ENCODE measurements at regions not wholly inside any gene's neighbourhood (a gene's known extent, or its start where the extent isn't known, plus 50 kb on each side); places are given as distances from the start of the nearest gene placed in this dataset.

DNA sequence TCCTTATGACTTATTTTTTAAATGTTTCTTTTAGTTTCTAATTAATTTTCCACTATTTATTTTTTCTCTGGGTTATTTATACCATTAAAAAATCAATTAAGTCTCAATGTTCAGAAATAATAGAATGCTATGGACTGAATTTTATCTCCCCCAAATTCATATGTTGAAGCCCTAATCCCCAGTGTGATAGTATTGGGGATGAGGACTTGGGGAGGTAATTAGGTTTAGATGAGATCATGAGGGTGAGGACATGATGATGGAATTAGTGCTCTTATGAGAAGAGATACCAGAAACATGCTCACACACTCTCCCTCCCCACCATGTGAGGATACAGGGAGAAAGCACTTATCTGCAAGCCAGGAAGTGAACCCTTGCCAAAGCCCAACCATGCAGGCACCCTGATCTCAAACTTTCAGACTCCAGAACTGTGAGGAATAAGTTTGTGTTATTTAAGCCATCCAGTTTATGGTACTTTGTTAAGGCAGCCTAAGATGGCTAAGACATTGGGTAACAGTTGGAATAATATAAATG lies 202.6 kb downstream of the MDFIC start:
- no peak overlapping the region for H3K4ac ChIP-seq (ENCODE audit: low read depth, low read length)
- H3K27ac ChIP-seq (ENCODE audit: low read depth, low read length) = no peak overlapping the region
- no peak overlapping the region for H4K91ac ChIP-seq (ENCODE audit: low read depth, low read length)
- no peaks in the 10 kb centered on the region for H3K79me1 ChIP-seq (ENCODE audit: low read length)
- H3K27me3 ChIP-seq (ENCODE audit: insufficient read depth, low read length) = no peaks in the 10 kb centered on the region
- no peak overlapping the region for H3K23ac ChIP-seq (ENCODE audit: low read length)
- no peak overlapping the region for H2BK120ac ChIP-seq (ENCODE audit: insufficient read depth, low read length, poor library complexity)
- H2AFZ ChIP-seq (ENCODE audit: insufficient read depth, low read length, poor library complexity) = no peak overlapping the region
- no peak overlapping the region for H2AK5ac ChIP-seq (ENCODE audit: low read length)
- peaks cover 2% of the 10 kb centered on the region for H3K9me3 ChIP-seq (ENCODE audit: insufficient read depth, low read depth, low read length)
- H3K36me3 ChIP-seq (ENCODE audit: control insufficient read depth in 1 of 2, insufficient read depth in 2 of 2, low read length in 2 of 2) = no peaks in the 10 kb centered on the region
- H3K14ac ChIP-seq (ENCODE audit: low read length) = no peak overlapping the region
- H3K79me2 ChIP-seq (ENCODE audit: control insufficient read depth, insufficient read depth, low read length, poor library complexity) = no peaks in the 10 kb centered on the region
- H2BK12ac ChIP-seq (ENCODE audit: low read length) = no peak overlapping the region
- H3K4me3 ChIP-seq (ENCODE audit: low read depth, low read length) = no peak overlapping the region
- no peak overlapping the region for H4K12ac ChIP-seq (ENCODE audit: low read depth, low read length)
- no peak overlapping the region for H4K8ac ChIP-seq (ENCODE audit: low read depth, low read length)
- no peak overlapping the region for H2BK5ac ChIP-seq (ENCODE audit: low read depth, low read length, poor library complexity)
- no peak overlapping the region for H3K4me2 ChIP-seq (ENCODE audit: low read length)
- H3K4me1 ChIP-seq (ENCODE audit: control insufficient read depth in 1 of 2, insufficient read depth in 2 of 2, low read length in 2 of 2) = no peaks in the 10 kb centered on the region
- no peak overlapping the region for H3K18ac ChIP-seq (ENCODE audit: low read length)
- peak; percentile 31 to 36 for DNase-seq
- H3K9ac ChIP-seq (ENCODE audit: low read length) = no peak overlapping the region

DNA sequence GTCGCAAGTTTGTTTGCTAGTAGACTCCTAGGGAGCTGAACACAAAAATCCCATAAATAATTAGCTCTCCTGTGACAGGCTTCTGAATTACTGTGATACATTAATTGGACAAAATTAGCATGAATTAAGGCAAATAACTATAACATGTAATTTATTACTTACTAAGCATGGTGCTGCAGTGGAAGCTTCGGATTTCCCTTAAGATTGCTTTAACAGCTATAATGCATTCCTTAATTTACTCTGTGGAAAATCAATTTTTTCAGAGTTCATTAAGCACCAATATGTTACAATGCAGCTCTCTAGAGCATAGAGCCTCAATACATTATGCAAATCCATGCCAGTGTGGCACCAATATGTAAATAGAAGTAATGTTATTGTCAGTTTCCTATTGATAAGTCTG lies 201.5 kb downstream of the MDFIC start:
- Histone ChIP-seq H4K12ac (ENCODE audit: low read depth, low read length) (no peak overlapping the region), H3K27ac (ENCODE audit: low read depth, low read length) (no peak overlapping the region), H3K4me1 (ENCODE audit: control insufficient read depth in 1 of 2, insufficient read depth in 2 of 2, low read length in 2 of 2) (no peaks in the 10 kb centered on the region), H4K8ac (ENCODE audit: low read depth, low read length) (no peak overlapping the region), H3K14ac (ENCODE audit: low read length) (no peak overlapping the region), H4K91ac (ENCODE audit: low read depth, low read length) (no peak overlapping the region), H2AFZ (ENCODE audit: insufficient read depth, low read length, poor library complexity) (no peak overlapping the region), H2BK12ac (ENCODE audit: low read length) (no peak overlapping the region), H3K4me3 (ENCODE audit: low read depth, low read length) (no peak overlapping the region), H3K18ac (ENCODE audit: low read length) (no peak overlapping the region), H2BK120ac (ENCODE audit: insufficient read depth, low read length, poor library complexity) (no peak overlapping the region), H3K79me2 (ENCODE audit: control insufficient read depth, insufficient read depth, low read length, poor library complexity) (no peaks in the 10 kb centered on the region), H3K9ac (ENCODE audit: low read length) (no peak overlapping the region), H3K4me2 (ENCODE audit: low read length) (no peak overlapping the region), H2BK5ac (ENCODE audit: low read depth, low read length, poor library complexity) (no peak overlapping the region), H3K27me3 (ENCODE audit: insufficient read depth, low read length) (no peaks in the 10 kb centered on the region), H3K23ac (ENCODE audit: low read length) (no peak overlapping the region), H3K79me1 (ENCODE audit: low read length) (no peaks in the 10 kb centered on the region), H3K4ac (ENCODE audit: low read depth, low read length) (no peak overlapping the region), H3K36me3 (ENCODE audit: control insufficient read depth in 1 of 2, insufficient read depth in 2 of 2, low read length in 2 of 2) (no peaks in the 10 kb centered on the region), H3K9me3 (ENCODE audit: insufficient read depth, low read depth, low read length) (peaks cover 2% of the 10 kb centered on the region), H2AK5ac (ENCODE audit: low read length) (no peak overlapping the region)
- no CpG with 5 or more reads among the region's 2 CpGs for WGBS (ENCODE audit: extremely low coverage, insufficient coverage, insufficient read length)
- DNase-seq = no peak

DNA sequence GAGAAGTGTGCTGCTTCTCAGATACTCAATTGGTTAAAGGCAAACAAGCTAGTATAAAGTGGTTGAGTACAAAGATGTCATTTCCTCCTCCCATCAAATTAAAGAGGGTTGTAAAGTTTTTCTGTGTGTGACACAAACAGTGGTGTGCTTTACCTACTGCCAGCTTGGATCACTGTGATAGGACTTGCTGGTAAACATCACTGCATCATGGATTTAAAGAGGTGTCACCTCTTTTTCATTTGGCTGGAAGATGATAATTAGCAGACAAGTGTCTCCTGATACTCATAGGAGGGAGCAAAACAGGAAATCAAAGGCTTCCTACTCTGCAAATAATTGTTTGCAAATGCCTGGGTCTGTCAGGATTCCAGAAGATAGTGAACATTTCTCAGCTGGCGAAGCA lies 200.5 kb downstream of the MDFIC start:
- H3K79me1 ChIP-seq (ENCODE audit: low read length) = no peaks in the 10 kb centered on the region
- H3K36me3 ChIP-seq (ENCODE audit: control insufficient read depth in 1 of 2, insufficient read depth in 2 of 2, low read length in 2 of 2) = no peaks in the 10 kb centered on the region
- H3K4me2 ChIP-seq (ENCODE audit: low read length) = no peak overlapping the region
- no peak overlapping the region for H3K14ac ChIP-seq (ENCODE audit: low read length)
- no CpG with 5 or more reads among the region's 1 CpG for WGBS (ENCODE audit: extremely low coverage, insufficient coverage, insufficient read length)
- no peak overlapping the region for H3K23ac ChIP-seq (ENCODE audit: low read length)
- H3K4me3 ChIP-seq (ENCODE audit: low read depth, low read length) = no peak overlapping the region
- H4K12ac ChIP-seq (ENCODE audit: low read depth, low read length) = no peak overlapping the region
- no peaks in the 10 kb centered on the region for H3K4me1 ChIP-seq (ENCODE audit: control insufficient read depth in 1 of 2, insufficient read depth in 2 of 2, low read length in 2 of 2)
- H2AFZ ChIP-seq (ENCODE audit: insufficient read depth, low read length, poor library complexity) = no peak overlapping the region
- H2BK12ac ChIP-seq (ENCODE audit: low read length) = no peak overlapping the region
- no peak for DNase-seq
- no peak overlapping the region for H4K91ac ChIP-seq (ENCODE audit: low read depth, low read length)
- no peaks in the 10 kb centered on the region for H3K27me3 ChIP-seq (ENCODE audit: insufficient read depth, low read length)
- H3K18ac ChIP-seq (ENCODE audit: low read length) = no peak overlapping the region
- peaks cover 2% of the 10 kb centered on the region for H3K9me3 ChIP-seq (ENCODE audit: insufficient read depth, low read depth, low read length)
- H4K8ac ChIP-seq (ENCODE audit: low read depth, low read length) = no peak overlapping the region
- no peak overlapping the region for H3K27ac ChIP-seq (ENCODE audit: low read depth, low read length)
- H3K79me2 ChIP-seq (ENCODE audit: control insufficient read depth, insufficient read depth, low read length, poor library complexity) = no peaks in the 10 kb centered on the region
- H3K4ac ChIP-seq (ENCODE audit: low read depth, low read length) = no peak overlapping the region
- H2BK120ac ChIP-seq (ENCODE audit: insufficient read depth, low read length, poor library complexity) = no peak overlapping the region
- H3K9ac ChIP-seq (ENCODE audit: low read length) = no peak overlapping the region
- no peak overlapping the region for H2AK5ac ChIP-seq (ENCODE audit: low read length)
- H2BK5ac ChIP-seq (ENCODE audit: low read depth, low read length, poor library complexity) = no peak overlapping the region

DNA sequence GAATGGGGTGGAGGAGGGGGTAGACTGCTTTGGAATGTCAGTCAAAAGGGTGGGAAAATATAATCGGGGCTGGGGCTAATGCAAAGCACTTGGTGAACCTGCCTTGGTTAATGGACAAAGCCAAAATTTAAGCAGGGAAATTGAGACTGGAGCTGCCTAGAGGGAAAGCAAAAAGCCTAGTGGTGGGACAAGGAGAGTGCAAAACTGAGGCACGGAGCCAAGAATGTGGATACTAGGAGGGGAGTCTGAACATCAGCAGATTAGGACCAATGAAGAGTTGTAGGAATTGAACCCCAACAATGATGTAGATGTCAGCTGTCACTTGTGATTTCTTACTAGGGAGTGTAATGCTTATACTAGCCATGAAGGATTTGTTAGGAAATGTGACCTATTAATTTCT lies 195.9 kb downstream of the MDFIC start:
- H2AK5ac ChIP-seq (ENCODE audit: low read length) = no peak overlapping the region

More for the DNA sequence above, 195.9 kb downstream of the MDFIC start:
- H3K79me1 ChIP-seq (ENCODE audit: low read length) = no peaks in the 10 kb centered on the region
- H3K4me1 ChIP-seq (ENCODE audit: control insufficient read depth in 1 of 2, insufficient read depth in 2 of 2, low read length in 2 of 2) = no peaks in the 10 kb centered on the region
- H4K12ac ChIP-seq (ENCODE audit: low read depth, low read length) = no peak overlapping the region
- no peak overlapping the region for H2BK5ac ChIP-seq (ENCODE audit: low read depth, low read length, poor library complexity)
- H3K4me3 ChIP-seq (ENCODE audit: low read depth, low read length) = no peak overlapping the region
- H4K91ac ChIP-seq (ENCODE audit: low read depth, low read length) = no peak overlapping the region
- H2BK12ac ChIP-seq (ENCODE audit: low read length) = no peak overlapping the region
- H3K27me3 ChIP-seq (ENCODE audit: insufficient read depth, low read length) = no peaks in the 10 kb centered on the region
- no peak overlapping the region for H3K27ac ChIP-seq (ENCODE audit: low read depth, low read length)
- DNase-seq = no peak
- H3K4me2 ChIP-seq (ENCODE audit: low read length) = no peak overlapping the region
- no peak overlapping the region for H2AFZ ChIP-seq (ENCODE audit: insufficient read depth, low read length, poor library complexity)
- no CpG with 5 or more reads among the region's 2 CpGs for WGBS (ENCODE audit: extremely low coverage, insufficient coverage, insufficient read length)
- no peak overlapping the region for H3K23ac ChIP-seq (ENCODE audit: low read length)
- H4K8ac ChIP-seq (ENCODE audit: low read depth, low read length) = no peak overlapping the region
- no peaks in the 10 kb centered on the region for H3K36me3 ChIP-seq (ENCODE audit: control insufficient read depth in 1 of 2, insufficient read depth in 2 of 2, low read length in 2 of 2)
- H3K9me3 ChIP-seq (ENCODE audit: insufficient read depth, low read depth, low read length) = peaks cover 2% of the 10 kb centered on the region
- H3K14ac ChIP-seq (ENCODE audit: low read length) = no peak overlapping the region
- no peaks in the 10 kb centered on the region for H3K79me2 ChIP-seq (ENCODE audit: control insufficient read depth, insufficient read depth, low read length, poor library complexity)
- no peak overlapping the region for H3K18ac ChIP-seq (ENCODE audit: low read length)
- no peak overlapping the region for H3K9ac ChIP-seq (ENCODE audit: low read length)
- H3K4ac ChIP-seq (ENCODE audit: low read depth, low read length) = no peak overlapping the region
- H2BK120ac ChIP-seq (ENCODE audit: insufficient read depth, low read length, poor library complexity) = no peak overlapping the region

All from trophoblast cell (in vitro differentiated cells and primary cell).